NCI-H2029 treated with DMSO at 0.1 percent for 48 hours (cell line): ENCODE measurements at regions not wholly inside any gene's neighbourhood (a gene's known extent, or its start where the extent isn't known, plus 50 kb on each side); places are given as distances from the start of the nearest gene placed in this dataset.
A peak's percentile ranks its signal among the peaks of the same experiment; 100 is the strongest.
"Not testable (repeated sequence)": the region's sequence is repeated elsewhere in the genome, so short reads cannot be mapped to it uniquely, and the experiment has no call there.

Source experiments
- DNase-seq: peaks from one replicate; lab custom pipeline; 2025; lab: John Stamatoyannopoulos, UW

DNA sequence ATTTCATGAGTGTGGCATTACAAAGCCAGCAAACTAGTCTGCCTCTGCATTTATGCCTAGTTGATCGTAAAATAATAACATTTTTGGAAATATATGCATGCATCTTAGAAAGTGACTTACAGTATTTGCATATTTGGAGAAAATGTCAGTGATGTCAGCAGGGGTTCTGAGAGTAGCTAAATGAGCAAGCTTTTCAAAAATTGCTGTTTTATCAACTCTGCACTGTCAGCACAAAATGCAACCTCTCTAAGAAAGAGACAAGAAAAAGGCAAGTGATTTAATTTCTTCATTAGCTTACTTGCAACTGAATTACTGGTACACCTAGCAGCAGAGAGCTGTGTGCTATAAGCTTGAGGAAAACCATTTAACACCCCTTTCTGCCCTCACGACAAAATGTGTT, 632.5 kb upstream of the MMS22L start:
- DNase-seq, result no peak

DNA sequence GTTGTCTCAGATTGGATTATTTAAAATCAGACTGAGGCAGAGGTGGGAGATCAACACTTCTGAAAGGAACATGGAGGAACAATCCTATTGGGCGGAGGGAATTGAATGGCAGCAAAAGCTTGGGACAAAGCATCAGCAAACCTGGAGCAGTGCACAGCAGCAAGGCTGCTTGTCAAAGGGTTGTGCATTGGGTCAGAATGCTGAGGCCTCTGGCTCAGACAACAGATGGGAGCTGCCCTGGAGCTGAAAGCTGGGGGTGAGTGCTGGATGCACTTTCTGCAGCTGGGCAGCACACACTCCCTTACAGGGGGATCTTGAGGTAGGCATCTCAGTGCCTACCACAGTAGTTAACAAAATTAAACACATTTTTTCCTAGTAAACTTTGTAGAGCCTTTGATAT, 634.4 kb upstream of the MMS22L start:
- DNase-seq, result no peak

DNA sequence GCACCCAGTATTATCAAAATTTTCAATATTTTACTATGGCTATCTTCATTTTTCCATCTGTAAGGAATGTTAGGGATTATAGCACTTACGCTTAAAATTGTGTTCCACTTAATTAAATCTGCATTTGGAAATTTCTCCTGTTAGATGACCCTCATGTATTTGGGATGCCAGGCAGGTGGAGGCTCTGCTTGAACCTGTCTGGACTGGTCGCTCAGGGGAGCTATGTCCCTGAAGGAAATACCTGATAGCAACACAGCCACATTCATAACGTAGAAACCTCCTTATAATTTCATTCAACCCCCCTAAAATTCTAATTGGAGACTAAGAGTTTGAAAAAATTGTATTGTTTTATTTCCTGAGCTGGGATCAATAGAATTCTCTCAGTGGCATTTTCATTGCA, 636.0 kb upstream of the MMS22L start:
- DNase-seq, result no peak

DNA sequence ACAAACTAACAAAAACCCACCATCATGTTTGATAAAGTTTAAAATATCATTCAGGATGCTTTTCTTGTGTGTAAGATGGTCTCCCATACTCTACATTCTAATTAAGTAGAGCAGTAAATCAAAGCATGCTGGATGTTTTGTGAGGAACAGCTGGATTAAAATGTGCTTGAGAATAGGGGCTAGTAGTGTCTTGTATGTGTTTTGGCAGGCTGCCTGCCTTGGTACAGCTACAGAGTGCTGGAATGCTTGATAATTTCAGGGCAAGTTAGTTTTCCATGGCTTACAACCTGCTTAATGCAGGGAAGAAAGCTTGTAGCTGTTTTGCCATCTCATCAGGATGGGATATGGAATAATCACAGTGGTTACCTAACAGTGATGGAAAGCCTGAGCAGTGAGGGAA, 636.6 kb upstream of the MMS22L start:
- DNase-seq, result no peak

DNA sequence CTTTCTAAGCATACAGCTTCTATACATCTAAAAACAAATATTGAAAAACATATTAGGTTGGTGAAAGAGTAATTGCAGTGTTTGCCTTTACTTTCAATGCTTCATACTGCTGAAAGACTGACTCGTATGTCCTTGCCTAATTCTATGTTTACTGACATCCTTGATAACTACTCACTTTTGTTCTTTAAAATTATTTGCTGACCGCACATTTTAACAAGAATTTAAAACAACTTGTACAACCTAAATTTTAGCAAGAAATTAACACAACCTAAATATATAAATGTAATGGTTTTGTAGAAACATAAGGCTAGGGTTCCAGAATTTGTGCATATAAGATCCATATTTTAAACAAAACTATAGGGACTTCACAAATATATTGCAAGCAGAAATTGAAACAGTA, 640.2 kb upstream of the MMS22L start:
- DNase-seq, result no peak

DNA sequence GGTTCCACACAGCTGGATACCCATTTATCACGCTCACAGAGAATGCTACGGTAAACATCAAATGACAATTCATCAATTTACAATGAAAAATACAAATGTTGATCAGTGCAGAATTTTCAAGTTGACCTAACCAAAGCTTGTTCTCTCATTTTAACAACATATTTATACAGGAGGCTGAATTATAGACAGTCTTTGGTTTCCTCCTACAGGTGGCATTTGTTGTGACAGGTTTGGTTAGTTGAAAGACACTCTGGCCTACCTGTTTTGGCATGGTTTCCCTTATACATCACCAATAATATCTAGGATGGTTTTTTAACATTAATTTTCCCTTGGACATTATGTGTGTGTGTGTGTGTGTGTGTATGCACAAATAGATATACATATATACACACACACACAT, 642.5 kb upstream of the MMS22L start:
- no peak for DNase-seq

DNA sequence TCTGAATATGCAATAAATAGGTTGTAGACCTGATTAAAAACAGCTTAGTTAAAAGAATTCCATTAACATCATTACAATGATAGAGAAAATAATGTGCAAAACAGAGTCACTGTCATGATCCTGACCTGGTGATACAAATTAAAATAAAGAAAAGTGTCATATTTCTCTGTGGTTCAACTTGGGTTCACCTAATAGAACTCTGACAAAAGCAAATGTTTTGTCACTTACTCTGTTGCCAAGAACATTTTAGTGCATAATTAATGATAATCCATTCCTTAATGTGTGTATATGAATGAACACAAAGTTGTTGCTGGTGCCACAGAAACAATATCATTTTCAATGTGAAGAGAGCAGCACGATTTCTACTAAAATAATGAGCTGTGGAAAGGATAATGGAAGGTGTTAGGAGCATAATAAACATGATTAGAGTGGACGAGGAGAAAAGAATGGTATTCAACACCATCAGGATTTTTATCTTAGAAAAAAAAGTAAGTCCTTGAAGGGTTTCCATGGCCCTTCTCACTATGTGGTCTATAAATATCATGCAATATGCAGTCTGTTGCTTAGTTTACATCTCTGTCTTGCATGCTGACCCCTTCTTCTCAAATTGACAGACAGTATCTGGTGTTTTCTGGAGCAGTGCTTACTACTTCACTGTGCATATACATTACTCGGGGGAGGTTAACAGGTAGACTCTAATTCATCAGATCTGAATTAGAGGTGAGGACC, 656.6 kb upstream of the MMS22L start:
- DNase-seq, result no peak

DNA sequence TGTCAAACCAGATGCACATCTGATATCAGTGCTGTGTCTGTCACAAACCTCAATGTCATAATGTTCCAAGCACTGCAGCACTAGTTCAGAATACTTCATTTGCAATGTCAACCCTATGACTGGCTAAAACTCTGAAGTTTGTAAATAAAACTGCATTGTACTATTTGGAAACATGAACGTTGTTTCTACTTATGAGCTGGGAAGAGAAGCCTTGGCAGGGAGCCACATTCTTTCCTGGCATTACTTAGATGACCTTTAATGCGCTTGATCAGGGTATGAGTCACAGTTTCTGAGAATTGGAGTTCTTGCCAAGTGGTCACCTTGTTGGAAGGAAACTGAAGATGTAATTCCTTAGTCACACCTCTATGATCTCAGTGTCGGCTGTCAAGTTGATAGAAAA, 664.8 kb upstream of the MMS22L start:
- no peak for DNase-seq

DNA sequence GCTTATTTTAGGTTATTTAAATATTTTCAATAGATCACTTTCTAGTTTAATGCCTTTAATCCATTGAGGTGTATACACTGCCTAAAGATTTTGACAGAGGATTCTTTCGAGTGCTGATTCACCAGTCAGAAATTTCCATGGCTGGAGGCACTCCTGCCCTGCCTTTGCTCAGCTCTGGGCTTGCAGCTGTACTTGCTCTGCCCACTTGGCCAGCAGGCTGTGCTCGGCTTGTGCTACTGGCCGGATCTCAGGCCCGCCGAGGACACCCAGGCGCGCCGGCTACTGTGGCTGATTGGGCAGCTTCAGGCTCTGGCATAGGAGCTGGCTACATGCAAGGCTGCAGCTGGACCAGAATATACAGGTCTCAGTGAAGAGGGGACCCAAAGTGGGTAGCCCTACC, 675.1 kb upstream of the MMS22L start:
- DNase-seq, result no peak

DNA sequence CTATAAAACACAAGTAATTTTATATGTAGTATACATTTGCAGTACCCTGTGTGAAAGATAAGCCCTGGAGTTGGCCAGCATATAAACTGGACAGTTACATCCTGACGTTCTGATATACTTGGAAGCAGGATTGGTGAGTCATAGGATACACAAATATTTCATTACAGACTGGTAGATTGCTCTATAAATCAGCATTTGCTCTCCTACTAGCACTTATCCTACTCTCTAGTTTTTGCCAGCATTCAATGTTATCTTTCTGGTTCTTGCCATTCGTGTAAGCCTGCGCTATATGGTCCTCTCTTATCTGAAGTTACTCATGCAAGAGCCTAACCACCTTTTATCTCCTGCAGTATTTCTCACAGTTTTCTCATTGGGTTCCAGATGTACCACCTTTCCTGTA, 680.2 kb upstream of the MMS22L start:
- DNase-seq, result no peak

DNA sequence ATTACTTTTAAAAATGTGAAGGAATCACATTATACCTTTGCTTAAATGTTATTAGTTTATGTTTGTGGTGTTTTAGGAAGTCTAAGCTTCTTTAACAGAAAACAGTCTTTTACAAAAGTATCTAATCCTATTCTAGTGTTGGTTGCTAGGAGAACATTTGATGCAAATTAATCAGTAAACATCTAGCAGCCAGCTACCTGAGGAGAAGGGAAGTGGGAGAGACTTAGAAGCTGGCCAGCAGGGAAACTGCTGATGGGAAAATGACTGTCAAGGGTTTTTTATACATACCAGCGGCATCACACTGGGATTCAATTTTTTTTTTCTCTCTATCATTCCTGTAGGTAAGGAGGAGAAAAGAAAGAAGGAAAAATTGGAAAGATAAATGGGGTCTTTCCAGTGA, 686.0 kb upstream of the MMS22L start:
- no peak for DNase-seq

DNA sequence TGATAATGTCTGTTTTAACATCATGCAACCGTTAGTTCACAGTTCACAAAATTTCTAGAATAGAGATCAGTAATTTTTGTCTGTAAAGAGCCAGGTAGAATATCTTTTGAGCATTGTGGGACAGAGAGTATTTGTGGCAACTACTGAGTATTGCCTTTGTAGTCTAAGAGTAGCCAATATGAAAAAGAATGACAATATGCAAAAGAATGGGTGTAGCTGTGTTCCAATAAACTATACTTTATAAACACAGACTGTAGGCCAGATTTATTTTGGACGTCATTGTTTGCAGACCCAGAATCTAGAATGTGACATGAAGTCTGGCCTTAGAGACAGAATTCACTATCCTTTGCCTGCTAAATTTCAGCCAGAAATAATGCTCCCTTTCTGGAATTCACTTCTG, 694.1 kb upstream of the MMS22L start:
- DNase-seq, result no peak

DNA sequence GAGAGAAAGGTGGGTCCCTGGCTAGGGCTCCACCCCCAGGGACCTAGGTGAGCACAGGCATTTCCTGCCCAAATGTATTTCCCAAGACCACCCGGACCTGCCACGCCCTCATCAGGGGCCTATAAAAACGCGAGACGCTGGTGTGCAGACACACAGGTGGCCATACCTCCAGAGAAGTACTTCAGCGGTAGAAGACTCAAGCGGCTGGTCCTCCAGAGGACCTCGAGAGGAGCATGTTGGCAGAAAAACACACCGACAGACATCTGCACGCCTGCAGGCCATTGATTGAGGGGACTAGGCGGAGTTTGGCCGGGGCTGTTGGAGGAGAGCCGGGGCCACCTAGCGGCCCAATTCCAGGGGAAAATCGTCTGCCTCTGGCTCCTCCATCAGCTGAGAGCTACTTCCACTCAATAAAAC, 695.8 kb upstream of the MMS22L start:
- peak; percentile 67 for DNase-seq

DNA sequence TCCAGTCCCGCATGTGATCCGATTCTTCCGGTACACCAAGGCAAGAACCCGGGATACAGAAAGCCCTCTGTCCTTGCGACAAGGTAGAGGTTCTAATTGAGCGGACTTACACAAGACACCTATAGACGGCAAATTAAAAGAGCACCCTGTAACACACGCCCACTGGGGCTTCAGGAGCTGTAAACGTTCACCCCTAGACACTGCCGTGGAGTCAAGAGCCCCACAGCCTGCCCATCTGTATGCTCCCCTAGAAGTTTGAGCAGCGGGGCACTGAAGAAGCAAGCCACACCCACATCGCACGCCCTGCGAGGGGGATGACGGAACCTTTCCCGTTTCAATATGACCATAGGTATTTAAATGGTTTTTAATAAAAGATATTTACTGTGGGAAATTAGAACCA, 696.3 kb upstream of the MMS22L start:
- DNase-seq, result not testable (repeated sequence)

DNA sequence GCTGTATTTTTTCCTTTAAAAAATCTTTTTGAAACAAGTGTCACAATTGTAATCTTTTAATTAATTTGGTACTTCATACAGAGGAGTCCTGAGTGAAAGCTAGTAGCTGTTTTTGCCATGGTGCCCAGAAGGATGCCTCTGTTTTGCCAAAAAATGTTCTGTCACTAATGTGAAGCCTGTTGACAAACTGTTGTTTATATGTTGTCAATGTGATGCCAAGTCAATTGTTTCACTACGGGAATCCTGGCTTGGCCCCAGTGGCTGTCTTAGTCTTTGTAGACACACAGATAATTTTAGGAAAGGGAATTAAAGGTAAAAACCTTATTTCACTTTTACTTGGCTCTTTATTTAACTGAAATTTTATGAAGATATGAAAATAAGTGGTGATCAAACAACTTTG, 706.4 kb upstream of the MMS22L start:
- no peak for DNase-seq

DNA sequence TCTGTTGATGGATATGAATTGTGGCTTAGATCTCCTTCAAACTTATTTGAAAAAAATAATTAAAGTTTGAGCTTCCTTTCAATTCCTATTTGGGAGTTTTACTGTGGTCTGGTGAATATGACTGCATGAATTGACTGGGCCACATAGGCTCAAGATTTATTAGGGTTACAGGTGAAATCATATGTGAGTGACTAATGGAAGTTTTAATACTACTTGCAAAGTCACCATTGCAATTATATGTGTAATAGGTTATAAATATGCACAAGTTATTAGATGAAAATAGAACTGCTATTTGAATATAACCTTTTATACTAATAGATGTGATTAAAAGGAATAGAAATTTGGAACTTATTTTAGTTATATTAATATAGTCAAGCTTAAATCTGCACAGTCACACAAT, 712.1 kb upstream of the MMS22L start:
- DNase-seq, result no peak

DNA sequence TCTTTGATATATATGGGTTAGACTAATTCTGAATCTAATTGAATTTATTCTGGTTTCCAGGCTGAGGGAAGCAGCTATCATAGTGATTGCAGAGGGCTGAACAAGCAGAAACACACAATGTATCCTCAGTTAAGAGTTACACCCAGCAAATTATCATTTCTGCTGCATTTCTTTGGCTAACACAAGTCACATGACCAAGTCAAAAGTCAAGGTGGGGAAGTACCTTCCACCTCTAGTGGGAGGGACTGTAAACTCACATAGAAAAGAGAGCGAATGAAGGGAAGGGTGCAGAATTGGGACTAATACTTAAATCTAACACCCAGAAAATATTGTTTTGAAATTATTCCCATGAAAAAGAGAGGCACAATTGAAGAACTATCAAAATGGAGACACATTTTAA, 719.7 kb upstream of the MMS22L start:
- DNase-seq, result no peak

DNA sequence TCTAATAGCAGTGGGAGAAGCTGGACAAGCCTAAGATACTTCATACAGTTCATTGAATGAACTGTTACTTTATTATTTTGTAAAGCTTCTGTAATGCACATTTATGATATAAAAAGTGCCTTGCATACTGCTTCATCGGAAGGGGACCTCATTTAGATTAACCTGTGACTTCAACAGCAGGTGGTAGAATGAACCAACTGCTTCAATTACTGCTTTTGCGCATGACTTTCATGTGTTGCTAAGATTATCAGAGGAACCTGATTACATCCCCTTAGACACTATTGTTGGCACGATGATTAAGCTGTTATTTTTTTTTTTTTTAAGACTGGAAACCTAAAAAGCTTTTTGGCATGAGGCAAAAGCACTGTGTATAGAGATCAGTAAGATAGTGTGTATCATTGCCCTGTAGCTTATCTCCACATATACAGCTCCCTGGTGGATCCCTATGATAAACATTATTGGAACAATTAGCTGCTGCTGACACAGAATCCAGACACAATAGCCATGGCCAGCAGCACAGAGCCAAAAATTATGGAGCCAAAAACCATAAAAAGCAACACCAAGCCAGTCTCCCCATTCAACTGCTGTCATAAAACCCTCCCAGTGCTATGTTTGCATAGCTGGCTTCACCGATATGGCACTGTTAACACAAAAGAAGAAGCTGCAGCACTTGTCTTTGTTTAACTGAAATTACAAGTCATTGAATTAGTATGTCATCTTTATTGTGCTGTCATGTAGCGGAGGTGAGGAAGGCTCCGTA, 731.6 kb upstream of the MMS22L start:
- peak; percentile 92 for DNase-seq

DNA sequence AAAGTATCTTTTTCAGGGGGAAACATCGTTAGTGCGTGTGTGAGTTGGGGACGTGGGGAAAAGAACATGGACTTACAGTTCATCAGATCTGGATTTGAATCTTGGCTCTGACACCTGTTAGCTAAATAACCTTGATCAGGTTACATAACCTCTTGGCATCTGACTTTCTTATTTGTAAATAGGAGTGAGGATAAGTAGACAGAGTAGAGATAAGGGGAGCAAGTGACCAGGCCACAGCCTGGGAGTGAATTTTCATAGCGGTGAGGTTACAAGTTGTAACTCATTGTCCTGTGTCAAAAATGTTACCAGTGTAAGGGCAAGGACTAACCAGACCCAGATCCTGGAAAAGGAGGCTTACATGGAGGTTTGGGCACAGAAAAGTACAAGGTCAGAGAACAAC, 733.5 kb upstream of the MMS22L start:
- DNase-seq, result no peak

DNA sequence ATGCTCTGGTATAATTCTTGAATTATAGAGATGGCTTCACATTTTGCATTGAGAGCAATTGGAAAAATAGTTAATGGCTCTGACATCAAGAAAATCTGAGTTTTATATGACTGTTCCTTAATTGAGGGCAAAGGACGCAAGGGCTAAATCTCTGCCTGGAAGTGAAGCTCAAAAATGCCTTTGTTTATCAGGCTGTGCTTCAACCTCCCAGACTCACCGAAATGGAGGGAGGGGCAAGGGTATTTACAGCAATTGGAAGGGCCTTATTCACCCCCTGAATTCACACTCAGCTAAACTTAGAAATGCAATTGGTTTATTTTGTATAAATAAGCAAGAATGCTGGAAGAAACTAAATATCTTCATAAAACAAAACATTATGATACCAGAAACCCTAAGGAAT, 737.2 kb upstream of the MMS22L start:
- DNase-seq, result no peak

DNA sequence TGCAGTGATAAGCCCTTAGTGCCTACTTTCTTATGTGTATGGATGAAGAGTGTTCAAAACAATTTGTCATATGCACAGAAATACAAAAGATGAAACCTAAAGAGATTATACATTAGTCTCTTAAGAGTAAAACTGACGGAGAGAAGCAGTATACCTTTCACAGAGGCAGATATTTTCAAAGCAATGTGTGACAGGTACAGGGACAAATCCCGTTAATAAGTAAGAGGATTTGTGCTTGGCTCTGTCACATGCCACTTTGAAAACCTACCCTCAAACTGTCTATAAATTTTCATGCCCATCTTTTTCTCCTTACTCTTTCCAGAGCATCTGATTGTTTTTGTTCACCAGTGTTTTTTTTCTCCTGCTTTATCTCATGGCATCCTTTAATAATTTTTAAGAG, 741.3 kb upstream of the MMS22L start:
- DNase-seq, result no peak

DNA sequence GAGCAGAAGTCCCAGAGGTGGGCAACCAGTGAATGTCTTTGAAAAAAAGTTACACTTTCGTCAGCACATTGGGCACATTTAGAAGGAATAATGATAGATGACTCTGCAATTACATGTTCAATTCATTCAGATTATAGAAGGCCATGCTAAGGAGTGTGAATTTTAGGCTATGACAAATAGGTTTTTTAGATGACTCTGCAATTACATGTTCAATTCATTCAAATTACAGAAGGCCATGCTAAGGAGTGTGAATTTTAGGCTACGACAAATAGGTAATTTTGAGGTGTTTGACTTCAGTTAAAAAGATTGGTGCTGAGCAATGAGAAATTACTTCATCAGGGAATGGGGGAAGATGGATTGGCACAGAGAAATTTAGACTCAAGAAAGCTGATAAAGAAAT, 744.9 kb upstream of the MMS22L start:
- DNase-seq, result no peak

DNA sequence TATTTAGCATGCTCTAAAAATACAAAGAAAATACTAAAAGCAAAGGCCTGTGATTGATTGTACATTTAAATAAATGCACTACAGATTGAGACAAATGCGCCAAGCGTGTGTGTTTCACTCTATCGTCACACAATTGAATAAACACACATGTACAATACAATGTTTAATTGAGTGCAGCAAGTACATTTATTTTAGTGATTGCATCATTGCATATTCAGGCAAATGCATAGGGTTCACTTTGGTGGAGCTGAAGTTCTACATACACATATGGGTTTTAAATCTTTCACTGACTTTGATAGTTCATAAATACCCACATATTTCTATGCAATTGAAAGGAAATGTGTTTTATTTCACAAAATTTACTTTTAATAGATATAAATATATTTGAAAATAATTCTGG, 750.6 kb upstream of the MMS22L start:
- no peak for DNase-seq

DNA sequence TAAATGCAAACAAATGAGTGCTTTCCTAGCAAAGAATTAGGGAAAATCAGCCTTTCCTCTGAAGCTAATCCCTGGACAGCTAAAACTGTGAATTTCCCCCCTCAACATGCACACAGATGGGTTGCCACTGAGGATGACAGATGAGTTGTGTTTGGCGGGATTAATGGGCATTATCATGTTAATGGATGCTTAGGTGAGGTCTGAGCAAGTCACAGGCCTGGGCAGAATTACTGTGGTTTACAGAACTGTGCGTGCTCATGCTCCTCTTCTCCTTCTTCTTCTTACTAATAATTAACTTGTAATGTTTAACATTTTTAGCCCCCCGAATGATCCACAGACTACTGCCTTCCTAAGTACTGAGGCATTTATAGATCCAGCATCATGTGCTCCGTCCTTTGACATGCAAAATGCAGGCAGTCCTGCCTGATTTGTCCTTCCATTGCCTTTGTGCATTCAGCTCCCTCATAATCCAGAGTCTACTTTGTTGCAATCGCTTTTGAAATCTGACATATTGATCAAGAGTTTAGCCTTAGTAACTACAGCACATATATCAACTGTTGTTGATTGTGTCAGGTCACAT, 753.4 kb upstream of the MMS22L start:
- no peak for DNase-seq
